ENCODE measurements at regions not wholly inside any gene's neighbourhood (a gene's known extent, or its start where the extent isn't known, plus 50 kb on each side); places are given as distances from the start of the nearest gene placed in this dataset.
"Not testable (repeated sequence)": the region's sequence is repeated elsewhere in the genome, so short reads cannot be mapped to it uniquely, and the experiment has no call there.

DNA sequence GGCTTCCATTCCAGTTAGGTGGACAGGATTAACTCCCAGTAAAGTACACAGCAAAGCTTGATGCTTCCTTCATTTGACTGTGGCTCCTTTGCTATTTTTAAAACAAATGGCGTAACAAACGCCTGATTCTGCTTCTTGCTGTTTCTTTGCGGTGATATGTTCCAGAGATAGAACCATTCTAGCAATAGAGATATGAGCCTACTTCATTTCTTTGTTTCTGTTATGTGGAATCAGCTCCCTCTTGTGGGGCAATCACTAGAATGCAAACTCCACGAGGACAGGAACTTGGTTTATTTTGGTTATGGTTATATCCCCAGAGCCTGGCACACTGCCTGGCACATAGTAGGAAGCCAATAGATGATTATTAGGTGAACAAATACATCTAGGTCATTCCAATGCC is 122.6 kb upstream of the SLC6A11 start:
- 76 to 79% methylated on average over 4 of the region's 4 CpGs for WGBS, 2 experiments (ENCODE audit: insufficient coverage in 1 of 2, insufficient read length in 1 of 2)
- H3K36me3 Mint-ChIP-seq (ENCODE audit: low read depth): no peaks in the 10 kb centered on the region
- peaks cover 19% of the 10 kb centered on the region for H3K27me3 Mint-ChIP-seq (ENCODE audit: insufficient read depth)
- H3K4me1 ChIP-seq (ENCODE audit: control insufficient read depth, insufficient read depth, low read length): no peaks in the 10 kb centered on the region
- H3K9me3 Mint-ChIP-seq: no peaks in the 10 kb centered on the region
- no peak overlapping the region for H3K4me3 ChIP-seq (ENCODE audit: low read length)
- H3K9ac ChIP-seq (ENCODE audit: extremely low read depth, low read length, poor library complexity, severe bottlenecking): no peak overlapping the region
- no peaks in the 10 kb centered on the region for H3K27me3 ChIP-seq (ENCODE audit: control insufficient read depth, insufficient read depth, low read length, poor library complexity, severe bottlenecking)
- no peaks in the 10 kb centered on the region for H3K9me3 ChIP-seq (ENCODE audit: control insufficient read depth, low read length)
- no peak overlapping the region for H3K4me3 Mint-ChIP-seq
- H3K27ac Mint-ChIP-seq: no peak overlapping the region
- H3K4me1 Mint-ChIP-seq: no peaks in the 10 kb centered on the region
- peak; percentile 43 for TF ChIP-seq CTCF (conservative IDR thresholded peaks at IDR 0.05)
- no peak for DNase-seq
- no peak overlapping the region for H3K27ac ChIP-seq (ENCODE audit: low read depth, low read length)
- H3K36me3 ChIP-seq (ENCODE audit: control insufficient read depth, insufficient read depth, low read length): no peaks in the 10 kb centered on the region

- Histone ChIP-seq H3K27ac (ENCODE audit: low read depth, low read length) (no peak overlapping the region), H3K27me3 (ENCODE audit: control insufficient read depth, insufficient read depth, low read length, poor library complexity, severe bottlenecking) (no peaks in the 10 kb centered on the region), H3K4me3 (ENCODE audit: low read length) (no peak overlapping the region), H3K4me1 (ENCODE audit: control insufficient read depth, insufficient read depth, low read length) (no peaks in the 10 kb centered on the region), H3K36me3 (ENCODE audit: control insufficient read depth, insufficient read depth, low read length) (no peaks in the 10 kb centered on the region), H3K9ac (ENCODE audit: extremely low read depth, low read length, poor library complexity, severe bottlenecking) (no peak overlapping the region), H3K9me3 (ENCODE audit: control insufficient read depth, low read length) (no peaks in the 10 kb centered on the region)
- Mint-ChIP-seq H3K27ac (no peak overlapping the region), H3K4me3 (no peak overlapping the region), H3K36me3 (ENCODE audit: low read depth) (no peaks in the 10 kb centered on the region), H3K9me3 (no peaks in the 10 kb centered on the region), H3K27me3 (ENCODE audit: insufficient read depth) (peaks cover 19% of the 10 kb centered on the region), H3K4me1 (no peaks in the 10 kb centered on the region)
- no peak for TF ChIP-seq CTCF (conservative IDR thresholded peaks at IDR 0.05)
- WGBS, 2 experiments (ENCODE audit: insufficient coverage in 1 of 2, insufficient read length in 1 of 2): 85% methylated on average over 4 of the region's 4 CpGs; no CpG with 5 or more reads in 1 of the 2 experiments
- DNase-seq: no peak
Observed at GRCh38 chr3:10694179-10694578, 121.8 kb upstream of the SLC6A11 start.

GRCh38 chr3:10695186-10695585 is 120.8 kb upstream of the SLC6A11 start:
- peaks cover 25% of the 10 kb centered on the region for H3K27me3 Mint-ChIP-seq (ENCODE audit: insufficient read depth)

DNA sequence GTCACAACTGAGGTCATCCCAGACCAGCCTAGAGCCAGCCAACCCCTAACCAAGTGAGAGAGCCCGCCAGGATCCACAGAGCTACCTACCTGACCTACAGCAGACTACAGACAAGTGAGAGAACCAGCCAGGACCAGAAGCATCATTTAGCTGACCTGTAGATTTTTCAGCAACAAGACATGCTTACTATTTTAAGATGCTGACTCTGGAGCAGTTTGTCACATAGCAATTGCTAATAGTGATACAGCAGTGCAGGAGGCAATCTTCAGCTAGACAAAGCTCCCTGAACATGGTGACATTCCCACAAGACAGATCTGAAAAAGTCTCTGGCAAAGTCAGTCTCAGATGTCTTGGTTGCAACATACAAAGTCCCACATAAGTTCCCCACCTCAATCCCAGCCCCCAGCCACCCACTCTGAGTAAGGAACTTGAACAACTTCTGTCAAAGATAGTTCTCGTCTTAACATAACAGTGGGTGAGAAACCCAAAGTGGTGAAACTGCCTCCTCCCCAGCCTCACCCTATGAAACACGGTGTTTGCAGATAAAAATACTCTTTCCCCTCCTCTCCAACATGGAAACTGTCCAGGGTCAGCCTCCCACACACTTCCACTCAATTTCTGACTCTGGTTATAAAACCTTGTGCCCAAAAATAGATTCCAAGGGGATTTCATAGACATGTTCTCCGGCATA is 120.3 kb upstream of the SLC6A11 start:
- no peak overlapping the region for H3K4me3 ChIP-seq (ENCODE audit: low read length)
- DNase-seq: no peak
- H3K27me3 ChIP-seq (ENCODE audit: control insufficient read depth, insufficient read depth, low read length, poor library complexity, severe bottlenecking): peaks cover 6% of the 10 kb centered on the region
- H3K9me3 Mint-ChIP-seq: no peaks in the 10 kb centered on the region
- H3K9me3 ChIP-seq (ENCODE audit: control insufficient read depth, low read length): no peaks in the 10 kb centered on the region
- H3K36me3 Mint-ChIP-seq (ENCODE audit: low read depth): no peaks in the 10 kb centered on the region
- peaks cover 29% of the 10 kb centered on the region for H3K27me3 Mint-ChIP-seq (ENCODE audit: insufficient read depth)
- WGBS, 2 experiments (ENCODE audit: insufficient coverage in 1 of 2, insufficient read length in 1 of 2): 75 to 77% methylated on average over 2 to 4 of the region's 4 CpGs
- no peak overlapping the region for H3K4me3 Mint-ChIP-seq
- no peak overlapping the region for H3K9ac ChIP-seq (ENCODE audit: extremely low read depth, low read length, poor library complexity, severe bottlenecking)
- no peak overlapping the region for H3K27ac ChIP-seq (ENCODE audit: low read depth, low read length)
- no peak overlapping the region for H3K27ac Mint-ChIP-seq
- TF ChIP-seq CTCF (conservative IDR thresholded peaks at IDR 0.05): no peak
- H3K36me3 ChIP-seq (ENCODE audit: control insufficient read depth, insufficient read depth, low read length): no peaks in the 10 kb centered on the region
- H3K4me1 ChIP-seq (ENCODE audit: control insufficient read depth, insufficient read depth, low read length): no peaks in the 10 kb centered on the region
- H3K4me1 Mint-ChIP-seq: no peaks in the 10 kb centered on the region

More at GRCh38 chr3:10695186-10695585, 120.8 kb upstream of the SLC6A11 start:
- H3K4me3 ChIP-seq (ENCODE audit: low read length); H3K27ac ChIP-seq (ENCODE audit: low read depth, low read length); H3K4me3 Mint-ChIP-seq; H3K36me3 Mint-ChIP-seq (ENCODE audit: low read depth); H3K36me3 ChIP-seq (ENCODE audit: control insufficient read depth, insufficient read depth, low read length); H3K27ac Mint-ChIP-seq; DNase-seq; H3K4me1 ChIP-seq (ENCODE audit: control insufficient read depth, insufficient read depth, low read length); H3K4me1 Mint-ChIP-seq; H3K27me3 ChIP-seq (ENCODE audit: control insufficient read depth, insufficient read depth, low read length, poor library complexity, severe bottlenecking); H3K9me3 Mint-ChIP-seq; H3K9ac ChIP-seq (ENCODE audit: extremely low read depth, low read length, poor library complexity, severe bottlenecking); H3K9me3 ChIP-seq (ENCODE audit: control insufficient read depth, low read length): not testable (repeated sequence)
- WGBS, 2 experiments (ENCODE audit: insufficient coverage in 1 of 2, insufficient read length in 1 of 2): 96 to 100% methylated on average over 1 to 2 of the region's 2 CpGs
